GM21367 (cell line): ENCODE measurements at regions not wholly inside any gene's neighbourhood (a gene's known extent, or its start where the extent isn't known, plus 50 kb on each side); places are given as distances from the start of the nearest gene placed in this dataset.

Source experiments
- ATAC-seq: cut with Tn5 transposase; IDR thresholded peaks from one replicate; pipeline ENCODE4 v1.9.1; 2021; ENCODE audit not compliant: unreplicated experiment

DNA sequence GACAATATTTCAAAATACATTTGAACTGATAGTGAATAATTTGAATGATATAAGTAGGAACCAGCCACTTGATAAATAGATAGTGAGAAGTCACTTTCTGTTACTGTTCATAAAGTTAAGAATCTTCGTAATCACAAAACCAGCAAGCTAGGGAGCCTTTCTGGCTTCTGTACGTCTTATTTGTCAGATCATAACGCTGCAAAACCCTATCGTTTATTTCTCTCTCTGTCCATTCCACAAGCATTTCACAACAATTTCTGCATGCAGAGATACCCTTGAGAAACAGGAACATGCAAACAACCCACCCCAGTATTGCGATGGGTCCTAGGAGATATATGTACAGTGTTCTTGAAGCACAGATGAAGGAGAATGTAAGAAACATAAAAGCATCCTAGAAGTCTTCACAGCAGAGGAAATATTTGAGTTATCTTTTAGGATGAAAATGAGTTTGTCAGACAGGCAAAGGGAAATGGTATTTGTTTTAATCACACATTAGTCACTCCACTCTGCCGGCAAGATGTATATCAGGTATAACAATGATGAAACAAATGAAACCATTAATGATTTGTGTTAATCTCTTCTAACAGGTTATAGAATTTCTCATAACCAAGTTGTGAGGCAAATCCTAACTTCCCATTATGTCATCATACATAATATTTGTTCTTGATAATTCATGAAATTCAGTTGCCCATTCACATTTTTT, 668.7 kb upstream of the FTMT start:
- no peak for ATAC-seq

DNA sequence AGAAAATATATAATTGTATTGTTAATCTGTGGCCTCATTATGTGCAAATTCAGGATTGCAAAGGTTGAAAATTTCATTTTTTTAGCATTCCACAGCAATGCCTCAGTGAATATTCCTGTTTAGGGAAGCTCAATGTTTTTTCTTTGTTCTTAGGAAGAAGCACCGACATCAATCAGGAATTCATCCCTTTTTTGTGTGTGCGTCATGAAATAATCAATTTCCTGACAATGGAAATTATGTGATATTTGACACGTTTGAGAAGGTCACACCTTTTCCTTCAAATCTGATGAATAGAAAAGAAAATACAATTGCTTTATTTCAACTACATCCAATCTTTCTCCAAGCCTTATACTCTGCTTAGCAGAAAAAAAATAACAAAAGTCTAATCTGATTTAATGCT, 662.8 kb upstream of the FTMT start:
- no peak for ATAC-seq

DNA sequence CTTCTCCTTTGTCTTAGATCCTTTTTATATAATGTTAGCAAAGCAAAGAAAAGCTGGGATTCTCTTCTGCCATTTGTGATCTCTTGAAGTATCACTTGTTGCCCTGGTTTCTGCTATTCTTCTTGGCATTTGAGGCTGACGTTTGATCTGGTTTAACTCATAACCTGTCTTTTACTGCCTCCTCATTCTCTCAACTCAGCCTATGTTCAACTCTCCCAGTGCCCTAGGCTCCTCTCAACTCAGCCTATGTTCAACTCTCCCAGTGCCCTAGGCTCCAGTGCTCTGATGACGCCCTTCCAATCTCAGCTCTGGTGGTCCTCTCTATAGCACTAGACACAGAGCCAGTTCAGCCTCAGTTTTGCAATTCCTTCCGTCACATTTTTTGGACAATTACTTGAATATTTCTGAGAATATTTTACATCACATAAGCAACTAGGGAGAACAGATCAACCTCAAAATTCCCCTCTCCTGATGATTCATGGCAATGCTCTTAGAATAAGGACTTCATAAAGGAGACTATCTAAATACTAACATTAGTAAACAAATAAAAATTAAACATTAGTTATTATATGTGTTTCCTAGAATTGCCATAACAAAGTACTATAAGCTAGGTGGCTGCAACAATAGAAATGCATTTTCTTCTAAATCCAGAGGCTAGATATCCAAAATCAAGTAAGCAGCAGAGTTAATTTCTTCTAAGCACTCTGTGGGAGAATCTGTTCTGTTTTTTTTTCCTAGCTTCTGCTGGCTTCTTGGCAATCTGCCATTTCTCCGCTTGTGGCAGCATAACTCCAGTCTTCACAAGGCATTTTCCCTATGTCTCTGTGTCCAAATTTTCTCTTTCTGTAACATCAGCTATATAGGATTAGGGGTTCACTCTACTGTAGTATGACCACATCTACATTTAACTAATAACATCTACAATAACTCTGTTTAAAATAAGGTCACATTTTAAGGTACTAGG, 662.1 kb upstream of the FTMT start:
- ATAC-seq = no peak

DNA sequence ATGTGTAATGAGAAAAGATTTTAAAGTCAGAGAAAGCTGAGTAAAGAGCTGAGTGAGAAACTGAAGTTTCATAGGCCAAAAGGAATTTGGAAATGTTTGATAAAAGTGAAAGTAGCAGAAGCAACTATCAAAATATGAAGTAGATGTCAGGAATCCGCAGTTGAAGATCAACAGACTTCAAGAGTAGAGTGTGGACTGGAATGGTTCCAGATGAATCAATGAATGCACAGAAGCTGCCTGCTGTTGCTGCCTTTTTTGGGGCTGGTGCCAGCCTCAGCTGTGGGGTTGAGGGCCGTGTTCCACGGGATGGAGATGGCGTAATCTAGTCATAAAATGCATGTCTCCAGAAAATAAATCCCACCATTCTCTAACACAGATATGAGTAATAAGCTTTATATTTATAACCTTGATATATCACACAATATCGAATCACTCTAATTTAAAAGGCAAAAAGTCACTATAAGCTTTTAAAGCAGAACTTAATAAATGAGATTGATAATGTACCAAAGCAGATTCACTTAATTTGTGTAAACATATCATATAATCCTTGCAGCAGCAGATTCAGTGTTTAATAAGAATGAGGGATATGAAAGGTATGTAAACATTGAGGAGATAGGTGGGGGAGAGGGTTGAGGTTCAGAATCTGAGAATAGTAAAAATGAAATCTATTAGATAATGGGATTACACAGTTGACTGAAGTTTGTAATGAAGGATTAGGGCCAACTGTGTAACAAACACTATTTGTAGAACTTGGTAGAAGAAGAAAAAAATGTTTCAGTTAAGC, 652.3 kb upstream of the FTMT start:
- no peak for ATAC-seq

DNA sequence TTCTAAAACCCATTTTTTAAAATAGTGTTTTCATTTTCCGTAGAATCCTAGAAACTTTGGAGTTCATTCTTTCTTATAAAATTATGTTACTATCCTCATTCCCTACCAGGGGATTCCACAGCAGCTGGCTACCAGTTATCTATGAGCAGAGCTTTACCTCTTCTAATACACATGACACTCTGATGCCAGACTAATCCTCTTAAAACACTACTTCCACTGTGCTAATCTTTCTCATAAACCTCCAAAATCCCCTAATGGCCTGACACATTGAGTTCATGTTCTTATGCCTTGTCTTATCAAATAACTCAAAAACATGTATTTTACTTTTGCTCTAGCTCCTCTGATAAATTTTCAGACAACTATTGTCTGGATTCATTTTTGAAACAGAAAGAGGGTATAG, 633.6 kb upstream of the FTMT start:
- no peak for ATAC-seq

DNA sequence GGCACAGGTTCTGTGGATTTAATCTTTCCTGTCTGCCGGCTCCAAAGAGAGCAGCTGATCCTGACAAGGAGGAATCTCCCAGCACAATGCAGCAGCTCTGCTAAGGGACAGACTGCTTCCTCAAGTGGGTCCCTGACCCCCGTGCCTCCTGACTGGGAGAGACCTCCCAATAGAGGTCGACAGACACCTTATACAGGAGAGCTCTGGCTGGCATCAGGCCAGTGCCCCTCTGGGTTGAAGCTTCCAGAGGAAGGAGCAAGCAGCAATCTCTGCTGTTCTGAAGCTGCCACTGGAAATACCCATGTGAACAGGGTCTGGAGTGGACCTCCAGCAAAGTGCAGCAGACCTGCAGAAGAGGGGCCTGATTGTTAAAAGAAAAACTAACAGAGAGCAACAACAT, 630.2 kb upstream of the FTMT start:
- no peak for ATAC-seq

DNA sequence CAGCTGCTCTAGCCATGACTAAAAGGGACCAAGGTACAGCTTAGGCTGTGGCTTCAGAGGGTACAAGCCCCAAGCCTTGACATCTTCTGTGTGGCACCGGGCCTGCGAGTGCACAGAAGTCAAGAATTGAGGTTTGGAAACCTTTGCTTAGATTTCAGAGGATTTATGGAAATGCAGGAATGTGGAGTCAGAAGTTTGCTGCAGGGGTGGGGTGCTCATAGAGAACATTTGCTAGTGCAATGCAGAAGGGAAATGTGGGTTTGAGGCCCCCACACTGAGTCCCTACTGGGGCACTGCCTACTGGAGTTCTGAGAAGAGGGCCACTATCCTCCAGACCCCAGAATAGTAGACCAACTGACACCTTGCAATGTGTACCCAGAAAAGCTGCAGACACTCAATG, 624.9 kb upstream of the FTMT start:
- no peak for ATAC-seq

DNA sequence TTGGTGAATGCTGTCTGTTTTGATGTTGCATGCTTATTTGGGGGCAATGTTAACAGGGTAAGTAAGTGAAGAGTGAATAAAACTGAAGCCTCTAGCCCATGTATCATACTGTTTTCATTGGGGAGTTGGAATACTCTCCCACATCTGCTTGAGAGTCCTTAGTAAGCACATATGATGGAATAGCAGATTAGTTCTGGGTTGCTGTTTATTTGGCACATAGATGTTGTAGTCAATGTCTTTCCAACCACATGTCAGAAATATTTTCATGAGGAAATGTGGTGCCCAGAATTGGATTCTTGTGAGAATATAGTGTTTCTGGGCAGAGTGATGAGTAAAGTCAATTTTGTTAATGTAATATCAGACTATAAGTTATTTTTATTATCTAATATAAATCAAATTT, 611.7 kb upstream of the FTMT start:
- ATAC-seq = no peak

DNA sequence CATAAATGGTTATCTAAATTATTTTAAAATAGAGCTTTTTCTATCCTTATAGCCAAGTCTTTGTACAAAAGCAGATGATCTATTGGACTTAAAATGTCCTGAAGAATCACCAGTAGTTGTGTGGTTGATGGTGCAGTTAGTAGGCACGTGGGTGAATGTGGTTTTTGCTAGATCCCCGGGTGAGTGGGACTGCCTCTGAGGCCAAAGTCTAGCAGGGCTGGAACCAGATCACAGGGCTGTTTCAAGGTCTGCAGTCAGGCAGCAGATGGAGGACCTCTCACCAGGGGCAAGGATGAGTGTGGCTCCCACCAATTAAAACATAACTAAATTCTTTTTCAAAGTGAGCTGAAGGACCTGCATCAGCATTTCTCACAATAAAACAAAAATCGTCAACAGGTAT, 604.7 kb upstream of the FTMT start:
- ATAC-seq = no peak

DNA sequence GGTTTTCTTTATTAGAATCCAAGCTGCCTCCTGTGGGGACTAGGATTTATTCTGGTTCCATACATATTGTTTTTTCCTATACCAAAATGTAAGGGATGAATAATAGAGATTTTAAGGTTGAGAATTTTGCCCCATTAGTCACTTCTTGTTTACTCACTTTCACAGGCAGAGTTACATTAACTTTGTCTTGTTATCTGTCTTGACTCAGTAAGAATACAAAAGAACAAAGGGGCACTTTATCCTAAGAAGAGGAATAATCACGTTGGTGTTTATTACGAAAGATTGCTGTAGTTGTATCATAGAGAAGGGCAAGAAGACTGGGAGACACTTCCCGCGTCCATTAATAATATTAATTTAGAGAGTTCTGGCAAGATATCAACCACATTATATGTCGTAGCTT, 599.7 kb upstream of the FTMT start:
- no peak for ATAC-seq

DNA sequence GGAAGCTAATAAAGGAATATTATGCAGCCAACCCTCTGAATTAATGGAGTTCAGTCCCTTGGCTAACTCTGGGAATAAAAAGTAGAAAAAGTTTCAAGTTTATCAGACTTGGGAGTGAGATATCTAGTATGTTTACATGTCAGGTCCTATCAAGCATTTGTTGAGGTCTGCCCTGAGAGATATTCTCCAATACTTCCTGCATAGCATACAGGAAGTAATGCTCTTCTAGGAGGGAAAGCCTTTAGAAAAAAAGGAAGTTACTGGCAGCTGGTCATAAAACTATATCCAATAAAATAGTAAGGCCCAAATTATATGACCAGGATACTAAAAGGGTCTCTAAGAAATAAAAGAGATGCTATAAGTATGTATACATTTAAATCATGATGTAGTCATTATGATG, 594.1 kb upstream of the FTMT start:
- no peak for ATAC-seq

DNA sequence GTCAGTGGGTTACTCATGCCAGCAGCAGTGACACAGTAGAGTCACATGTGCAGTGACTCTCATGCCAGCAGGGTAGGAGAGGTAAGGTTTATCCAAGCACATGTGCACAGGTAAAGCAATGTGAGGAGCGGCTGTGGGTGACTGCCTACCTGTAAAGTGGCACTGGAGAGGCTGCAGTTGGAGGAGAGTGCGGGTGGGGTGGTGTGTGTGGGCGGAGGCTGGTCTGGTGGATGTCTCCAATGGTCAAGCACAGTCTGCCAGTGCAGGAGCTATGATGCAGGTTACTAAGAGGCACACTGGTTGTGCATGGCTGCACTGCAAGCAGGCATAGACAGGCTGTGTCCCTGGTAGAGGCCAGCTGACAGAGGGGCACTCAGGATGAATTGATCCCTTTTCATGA, 588.2 kb upstream of the FTMT start:
- no peak for ATAC-seq

DNA sequence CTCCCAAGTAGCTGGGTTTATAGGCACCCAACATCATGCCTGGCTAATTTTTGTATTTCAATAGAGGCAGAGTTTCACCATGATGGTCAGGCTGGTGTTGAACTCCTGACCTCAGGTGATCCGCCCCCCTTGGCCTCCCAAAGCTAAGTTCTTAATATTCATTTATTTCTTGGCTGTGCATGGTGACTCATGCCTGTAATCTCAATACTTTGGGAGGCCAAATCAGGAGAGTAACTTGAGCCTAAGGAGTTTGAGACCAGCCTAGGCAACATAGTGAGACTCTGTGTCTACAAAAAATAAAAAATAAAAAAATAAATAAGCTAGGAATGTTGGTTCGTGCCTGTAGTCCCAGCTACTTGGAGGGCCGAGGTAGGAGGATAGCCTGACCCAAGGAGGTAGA, 587.1 kb upstream of the FTMT start:
- ATAC-seq = no peak

DNA sequence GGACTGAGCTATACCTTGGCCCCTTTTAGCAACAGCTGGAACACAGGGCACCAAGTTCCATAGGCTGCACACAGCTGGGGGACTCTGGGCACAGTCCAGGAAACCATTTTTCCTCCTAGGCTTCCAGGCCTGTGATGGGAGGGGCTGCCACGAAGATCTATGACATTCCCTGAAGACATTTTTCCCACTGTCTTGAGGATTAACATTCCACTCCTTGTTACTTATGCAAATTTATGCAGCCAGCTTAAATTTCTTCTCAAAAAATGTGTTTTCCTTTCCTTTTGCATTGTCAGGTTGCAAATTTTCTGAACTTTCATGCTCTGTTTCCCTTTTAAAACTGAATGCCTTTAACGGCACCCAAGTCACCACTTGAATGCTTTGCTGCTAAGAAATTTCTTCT, 580.1 kb upstream of the FTMT start:
- ATAC-seq = no peak

DNA sequence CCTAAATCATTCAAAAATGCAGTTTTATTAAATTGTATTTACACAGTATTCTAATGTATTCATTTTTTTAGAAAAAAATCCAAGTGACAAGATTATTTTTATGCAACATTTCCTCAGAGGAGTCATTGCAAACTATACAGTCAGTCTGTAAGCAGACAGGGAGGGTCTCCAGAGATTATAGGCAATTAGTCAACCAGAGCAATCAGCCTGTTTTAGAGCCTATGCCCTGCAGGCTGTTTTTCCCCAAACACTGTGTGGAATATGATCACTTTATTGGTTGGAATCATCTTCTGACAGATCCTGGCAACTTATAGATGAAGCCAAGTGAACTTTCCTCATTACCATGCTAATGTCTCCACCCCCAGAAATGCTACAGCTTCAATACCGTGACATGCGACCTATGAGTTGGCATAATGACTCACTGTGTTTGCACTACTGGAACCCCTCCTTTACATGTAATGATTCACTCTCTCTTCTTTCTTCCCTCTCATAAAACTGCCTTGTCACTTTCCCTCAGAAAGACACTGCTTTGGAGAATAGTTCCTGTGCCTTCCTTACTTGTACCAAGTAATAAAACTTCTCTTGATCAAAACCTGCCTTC, 577.7 kb upstream of the FTMT start:
- ATAC-seq = no peak

DNA sequence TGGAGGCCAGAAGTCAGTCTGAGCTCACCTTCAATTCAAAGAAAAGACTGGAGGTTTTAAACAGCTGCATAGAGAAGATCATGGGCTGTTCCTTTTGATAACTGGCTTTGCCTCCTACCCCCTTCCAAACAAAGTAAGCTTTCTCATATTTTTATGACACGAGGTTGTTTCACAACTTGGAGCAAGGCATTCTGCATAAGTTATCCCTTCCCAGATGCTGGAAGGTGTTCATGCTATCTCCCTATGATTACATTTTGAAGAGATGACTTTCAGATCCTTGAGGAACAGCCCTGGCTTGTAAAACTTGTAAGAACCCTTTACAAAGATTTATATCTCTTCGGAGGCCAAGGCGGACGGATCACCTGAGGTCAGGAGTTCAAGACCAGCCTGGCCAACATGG, 571.9 kb upstream of the FTMT start:
- ATAC-seq = no peak

DNA sequence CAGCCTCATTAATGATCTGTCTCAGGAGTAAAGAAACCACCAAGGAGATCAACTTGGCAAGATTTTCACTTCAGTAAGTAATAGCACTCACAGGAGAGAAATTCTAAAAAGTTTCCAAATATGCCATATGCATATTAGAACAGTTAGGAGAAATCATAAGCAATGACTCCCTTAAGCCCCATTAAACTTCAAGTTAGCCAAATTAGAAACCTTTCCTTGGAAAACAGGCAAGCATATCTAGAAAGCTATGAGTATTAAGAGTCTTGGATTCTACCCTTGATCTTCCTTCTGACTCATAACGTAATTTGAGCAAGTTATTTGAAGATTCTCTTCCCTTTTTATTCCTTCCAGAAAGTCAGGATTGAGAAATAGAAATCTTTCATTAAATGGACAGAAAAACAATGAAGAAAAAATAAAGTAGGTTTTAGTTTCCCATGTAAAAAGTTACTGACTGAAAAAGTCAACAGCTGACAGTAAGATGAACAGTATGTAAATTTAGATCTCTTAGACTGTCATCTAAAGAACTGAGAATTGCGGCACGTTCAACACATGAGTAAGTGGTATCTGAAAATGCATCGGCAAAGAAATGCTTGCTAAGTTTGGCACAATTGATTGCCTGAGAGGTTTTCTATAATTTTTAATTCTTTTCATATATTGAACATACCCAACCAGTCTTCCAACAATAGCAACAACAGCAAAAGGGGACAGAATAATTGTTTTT, 565.7 kb upstream of the FTMT start:
- no peak for ATAC-seq

DNA sequence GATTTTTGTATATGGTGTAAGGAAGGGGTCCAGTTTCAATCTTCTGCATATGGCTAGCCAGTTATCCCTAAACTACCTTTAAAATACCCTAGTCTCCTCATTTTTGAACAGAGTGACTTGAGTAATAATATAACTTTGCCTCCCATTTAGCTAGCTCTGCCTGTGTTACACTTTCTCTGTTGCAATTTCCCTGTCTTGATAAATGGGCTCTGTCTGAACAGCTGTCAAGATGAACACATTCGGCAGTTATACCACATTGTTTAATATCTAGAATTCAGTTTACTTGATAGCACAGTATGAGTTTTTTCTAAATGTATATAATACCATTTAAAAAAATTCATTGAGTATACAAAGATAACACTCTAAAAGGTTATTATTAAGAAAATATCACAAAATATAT, 562.9 kb upstream of the FTMT start:
- ATAC-seq = no peak

DNA sequence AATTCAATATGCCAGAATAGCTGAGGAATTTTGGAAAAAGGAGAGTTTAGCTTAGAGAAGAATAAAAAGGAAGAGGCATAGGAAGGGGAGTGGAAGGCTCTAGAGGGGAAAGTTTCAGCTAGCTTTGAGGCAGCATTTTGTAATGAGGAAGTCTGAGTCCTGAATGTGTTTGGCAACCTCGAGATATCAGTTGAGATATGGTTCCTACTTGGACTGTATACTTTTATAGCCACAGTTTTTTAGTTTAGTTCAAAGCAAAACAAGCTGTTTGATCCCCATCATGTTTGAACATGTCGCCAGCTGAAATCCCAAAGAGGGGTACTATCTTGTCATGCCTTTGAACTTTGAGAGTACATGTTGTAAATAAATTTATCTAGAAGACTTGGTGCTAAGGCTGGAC, 559.0 kb upstream of the FTMT start:
- ATAC-seq = no peak

DNA sequence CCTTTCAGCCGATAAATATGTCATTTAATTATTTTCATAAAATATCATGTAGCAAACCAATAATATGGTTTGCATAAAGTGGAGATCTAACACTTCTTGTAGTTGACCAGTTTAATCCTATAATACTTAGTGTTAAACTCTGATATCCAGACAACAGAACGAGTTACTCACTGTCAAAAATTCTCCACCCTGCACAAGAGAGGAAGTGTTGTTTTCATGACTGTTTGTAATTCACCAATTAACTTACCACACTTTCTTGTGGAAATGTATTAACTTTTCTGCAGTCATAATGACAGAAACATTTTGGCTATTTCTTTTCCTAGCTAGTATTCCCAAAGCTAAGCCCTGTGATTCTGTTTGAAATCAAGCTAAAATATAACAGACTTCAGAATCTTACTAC, 555.3 kb upstream of the FTMT start:
- no peak for ATAC-seq

DNA sequence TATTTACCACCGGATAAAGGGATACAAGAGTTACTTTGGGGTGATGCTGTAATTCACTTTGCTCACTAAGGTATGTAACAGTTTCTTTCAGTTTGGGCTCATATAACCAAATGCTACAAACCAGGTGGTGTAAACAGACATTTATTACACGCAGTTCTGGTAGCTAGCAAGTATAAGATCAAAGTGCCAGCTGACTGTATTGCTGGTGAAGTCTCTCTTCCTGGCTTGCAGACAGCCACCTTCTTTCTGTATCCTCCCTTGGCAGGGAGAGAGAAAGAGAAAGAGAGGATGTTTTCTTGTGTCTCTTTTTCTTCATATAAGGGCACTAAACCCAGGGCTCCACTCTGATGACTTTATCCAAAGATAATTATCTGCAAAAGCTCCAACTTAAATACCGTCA, 552.5 kb upstream of the FTMT start:
- no peak for ATAC-seq
